Hepatocyte (in vitro differentiated cells): ENCODE measurements at regions not wholly inside any gene's neighbourhood (a gene's known extent, or its start where the extent isn't known, plus 50 kb on each side); places are given as distances from the start of the nearest gene placed in this dataset.

Experiments used
- CTCF ChIP-seq: fragments of 200-600 bp; sonication (generic); IDR thresholded peaks from 2 replicates; pipeline ENCODE4 v1.5.1; 2016; ENCODE audit warnings: antibody characterized with exemption, mild to moderate bottlenecking; ENCODE audit not compliant: poor library complexity
- EZH2phosphoT487 ChIP-seq: fragments of 200-600 bp; sonication (generic); IDR thresholded peaks from one replicate; pipeline ENCODE4 v1.6.1; 2018; ENCODE audit warnings: antibody characterized with exemption, mild to moderate bottlenecking, low read depth, moderate library complexity; ENCODE audit not compliant: unreplicated experiment, severe bottlenecking

- TF ChIP-seq CTCF (no peak), EZH2phosphoT487 (no peak)
Observed at GRCh38 chr9:3773362-3774060, 247.7 kb upstream of the RFX3 start.
